ENCODE measurements at regions not wholly inside any gene's neighbourhood (a gene's known extent, or its start where the extent isn't known, plus 50 kb on each side); places are given as distances from the start of the nearest gene placed in this dataset.

GRCh38 chr12:38969706-38970105 lies 64.3 kb upstream of the CPNE8 start:
- TF ChIP-seq, protein P1, sequence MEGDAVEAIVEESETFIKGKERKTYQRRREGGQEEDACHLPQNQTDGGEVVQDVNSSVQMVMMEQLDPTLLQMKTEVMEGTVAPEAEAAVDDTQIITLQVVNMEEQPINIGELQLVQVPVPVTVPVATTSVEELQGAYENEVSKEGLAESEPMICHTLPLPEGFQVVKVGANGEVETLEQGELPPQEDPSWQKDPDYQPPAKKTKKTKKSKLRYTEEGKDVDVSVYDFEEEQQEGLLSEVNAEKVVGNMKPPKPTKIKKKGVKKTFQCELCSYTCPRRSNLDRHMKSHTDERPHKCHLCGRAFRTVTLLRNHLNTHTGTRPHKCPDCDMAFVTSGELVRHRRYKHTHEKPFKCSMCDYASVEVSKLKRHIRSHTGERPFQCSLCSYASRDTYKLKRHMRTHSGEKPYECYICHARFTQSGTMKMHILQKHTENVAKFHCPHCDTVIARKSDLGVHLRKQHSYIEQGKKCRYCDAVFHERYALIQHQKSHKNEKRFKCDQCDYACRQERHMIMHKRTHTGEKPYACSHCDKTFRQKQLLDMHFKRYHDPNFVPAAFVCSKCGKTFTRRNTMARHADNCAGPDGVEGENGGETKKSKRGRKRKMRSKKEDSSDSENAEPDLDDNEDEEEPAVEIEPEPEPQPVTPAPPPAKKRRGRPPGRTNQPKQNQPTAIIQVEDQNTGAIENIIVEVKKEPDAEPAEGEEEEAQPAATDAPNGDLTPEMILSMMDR (IDR thresholded peaks at IDR 0.05), result no peak
- TF ChIP-seq EZH2 (IDR thresholded peaks at IDR 0.05; ENCODE audit: borderline replicate concordance, insufficient read depth, low read depth, low read length, poor library complexity, severe bottlenecking), result no peak
